ENCODE measurements at regions not wholly inside any gene's neighbourhood (a gene's known extent, or its start where the extent isn't known, plus 50 kb on each side); places are given as distances from the start of the nearest gene placed in this dataset.

DNA sequence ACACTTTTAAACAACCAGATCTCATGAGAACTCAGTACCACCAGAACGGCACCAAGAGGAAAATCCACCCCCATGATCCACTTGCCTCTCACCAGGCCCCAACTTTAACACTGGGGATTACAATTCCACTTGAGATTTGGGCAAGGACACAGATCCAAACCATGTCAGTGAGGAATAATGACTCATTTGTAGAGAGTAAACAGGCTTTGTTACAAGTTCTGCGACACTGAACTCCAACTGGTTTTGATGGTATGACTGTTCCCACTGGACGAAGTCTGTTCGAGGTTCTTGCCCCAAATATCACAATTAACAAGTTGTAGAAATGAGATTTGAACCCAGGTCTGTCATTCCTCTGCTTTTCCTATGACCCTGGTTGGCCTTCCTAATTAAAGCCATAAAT, 718.1 kb upstream of the ID2 start:
- TF ChIP-seq, protein P1, sequence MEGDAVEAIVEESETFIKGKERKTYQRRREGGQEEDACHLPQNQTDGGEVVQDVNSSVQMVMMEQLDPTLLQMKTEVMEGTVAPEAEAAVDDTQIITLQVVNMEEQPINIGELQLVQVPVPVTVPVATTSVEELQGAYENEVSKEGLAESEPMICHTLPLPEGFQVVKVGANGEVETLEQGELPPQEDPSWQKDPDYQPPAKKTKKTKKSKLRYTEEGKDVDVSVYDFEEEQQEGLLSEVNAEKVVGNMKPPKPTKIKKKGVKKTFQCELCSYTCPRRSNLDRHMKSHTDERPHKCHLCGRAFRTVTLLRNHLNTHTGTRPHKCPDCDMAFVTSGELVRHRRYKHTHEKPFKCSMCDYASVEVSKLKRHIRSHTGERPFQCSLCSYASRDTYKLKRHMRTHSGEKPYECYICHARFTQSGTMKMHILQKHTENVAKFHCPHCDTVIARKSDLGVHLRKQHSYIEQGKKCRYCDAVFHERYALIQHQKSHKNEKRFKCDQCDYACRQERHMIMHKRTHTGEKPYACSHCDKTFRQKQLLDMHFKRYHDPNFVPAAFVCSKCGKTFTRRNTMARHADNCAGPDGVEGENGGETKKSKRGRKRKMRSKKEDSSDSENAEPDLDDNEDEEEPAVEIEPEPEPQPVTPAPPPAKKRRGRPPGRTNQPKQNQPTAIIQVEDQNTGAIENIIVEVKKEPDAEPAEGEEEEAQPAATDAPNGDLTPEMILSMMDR (conservative IDR thresholded peaks at IDR 0.05; ENCODE audit: control insufficient read depth, insufficient read depth, low read depth, low read length): no peak
- no peak overlapping the region for H3K4me3 ChIP-seq (ENCODE audit: control insufficient read depth, low read depth, low read length)
- DNase-seq (ENCODE audit: low read depth): peak; percentile 7

DNA sequence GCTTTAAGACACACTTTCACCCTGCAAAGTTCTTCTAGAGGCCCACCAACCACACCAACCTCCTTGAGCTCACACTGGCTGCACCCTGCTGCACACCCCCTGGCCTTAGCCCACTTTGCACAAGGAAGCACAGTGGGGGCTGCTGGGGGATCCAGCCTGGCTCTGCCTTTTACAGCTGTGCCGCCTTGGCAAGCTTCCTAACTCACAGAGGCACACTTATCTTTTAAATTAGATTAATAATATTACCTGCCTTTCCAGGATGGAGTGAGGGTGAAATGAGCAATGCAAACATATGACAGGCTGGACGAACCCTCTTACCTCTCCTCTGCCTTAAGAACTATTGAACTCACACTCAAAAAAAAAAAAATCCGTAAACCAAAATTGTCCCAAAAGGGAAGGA, 715.8 kb upstream of the ID2 start:
- no peak overlapping the region for H3K4me3 ChIP-seq (ENCODE audit: control insufficient read depth, low read depth, low read length)
- no peak for DNase-seq (ENCODE audit: low read depth)
- TF ChIP-seq, protein P1 (conservative IDR thresholded peaks at IDR 0.05; ENCODE audit: control insufficient read depth, insufficient read depth, low read depth, low read length): no peak

DNA sequence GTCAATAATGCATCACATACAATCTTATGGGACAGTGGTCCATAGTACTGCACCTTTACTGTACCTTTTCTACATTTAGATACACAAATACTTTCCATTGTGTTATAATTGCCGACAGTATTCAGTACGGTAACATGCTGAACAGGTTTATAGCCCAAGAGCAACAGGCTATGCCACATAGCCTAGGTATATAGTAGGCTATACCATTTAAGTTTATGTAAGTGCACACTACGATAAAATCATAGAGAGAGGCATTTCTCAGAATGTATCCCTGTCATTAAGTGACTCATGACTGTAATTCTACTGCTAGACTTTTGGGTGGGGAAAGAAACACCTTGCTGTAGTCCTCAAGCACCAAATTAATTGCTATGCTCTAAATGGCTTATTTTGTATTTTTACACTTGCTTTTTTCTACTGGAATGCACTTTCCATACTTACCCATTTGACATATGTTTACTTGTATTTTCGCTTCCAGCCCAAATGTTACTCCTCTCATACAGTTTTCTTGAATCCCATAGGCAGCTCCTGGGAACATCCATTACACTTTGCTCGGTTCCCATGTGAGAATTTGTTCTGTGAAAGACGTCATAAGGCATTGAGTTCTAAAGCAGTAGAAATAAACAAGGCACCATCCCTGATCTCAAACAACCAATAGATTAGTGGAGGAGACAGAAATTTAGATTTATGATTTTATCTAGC, 714.0 kb upstream of the ID2 start:
- H3K4me3 ChIP-seq (ENCODE audit: control insufficient read depth, low read depth, low read length): no peak overlapping the region
- DNase-seq (ENCODE audit: low read depth): no peak
- TF ChIP-seq, protein P1 (conservative IDR thresholded peaks at IDR 0.05; ENCODE audit: control insufficient read depth, insufficient read depth, low read depth, low read length): no peak

DNA sequence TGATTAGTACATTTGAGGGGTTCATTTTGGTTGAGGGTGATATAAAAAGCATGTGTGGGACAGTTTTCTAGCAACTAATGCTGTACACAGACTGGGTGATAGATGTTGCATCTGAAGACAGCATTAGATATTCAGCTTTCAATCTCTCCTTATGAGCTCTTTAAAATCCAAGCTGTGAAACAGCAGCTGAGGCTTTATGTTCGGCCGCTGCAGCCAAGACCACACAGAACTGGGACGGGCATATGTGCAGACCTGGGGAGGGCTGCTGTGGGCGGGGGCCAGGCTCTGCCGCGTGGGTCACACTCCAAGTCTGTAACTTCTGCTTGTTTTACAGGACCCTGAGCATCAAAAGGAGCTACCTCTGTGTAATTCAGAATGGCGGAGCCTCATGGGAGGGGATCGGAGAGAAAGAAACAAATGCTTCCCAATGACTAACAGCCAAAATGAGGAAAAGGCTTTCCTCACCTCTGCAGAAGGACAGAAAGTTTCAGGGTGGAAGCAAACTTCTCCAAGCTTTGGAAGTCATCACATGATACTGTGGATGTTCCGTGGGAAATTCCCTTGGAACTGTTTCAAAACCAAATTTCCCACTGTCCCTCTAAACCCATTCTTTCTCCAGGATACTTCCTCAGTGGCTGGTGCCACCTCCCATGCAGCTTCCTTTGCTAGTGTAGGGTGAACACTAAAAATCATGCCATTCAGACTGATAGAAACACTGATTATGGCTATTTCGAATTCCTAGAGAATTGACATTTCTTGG, 711.9 kb upstream of the ID2 start:
- DNase-seq (ENCODE audit: low read depth): no peak
- H3K4me3 ChIP-seq (ENCODE audit: control insufficient read depth, low read depth, low read length): no peak overlapping the region
- TF ChIP-seq, protein P1 (conservative IDR thresholded peaks at IDR 0.05; ENCODE audit: control insufficient read depth, insufficient read depth, low read depth, low read length): no peak

DNA sequence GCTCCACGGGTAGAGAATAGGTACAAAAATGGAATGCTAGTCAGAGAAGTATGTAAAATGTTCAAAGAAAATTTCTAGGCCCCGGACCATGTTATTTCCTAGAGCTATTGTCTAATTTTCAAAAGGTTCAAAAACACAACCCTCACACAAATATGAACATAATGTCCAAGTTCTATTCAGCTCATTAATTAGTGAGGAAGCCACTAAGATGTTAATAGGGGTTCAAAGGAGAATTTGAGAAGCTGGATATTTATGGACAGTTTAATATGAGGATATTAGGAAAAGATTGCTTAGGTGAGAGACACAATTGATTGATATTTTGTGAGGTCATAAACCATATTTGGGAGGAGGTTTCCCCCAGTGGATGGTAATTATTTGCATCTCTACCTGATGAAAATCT, 710.6 kb upstream of the ID2 start:
- H3K4me3 ChIP-seq (ENCODE audit: control insufficient read depth, low read depth, low read length): no peak overlapping the region
- DNase-seq (ENCODE audit: low read depth): no peak
- TF ChIP-seq, protein P1 (conservative IDR thresholded peaks at IDR 0.05; ENCODE audit: control insufficient read depth, insufficient read depth, low read depth, low read length): no peak

DNA sequence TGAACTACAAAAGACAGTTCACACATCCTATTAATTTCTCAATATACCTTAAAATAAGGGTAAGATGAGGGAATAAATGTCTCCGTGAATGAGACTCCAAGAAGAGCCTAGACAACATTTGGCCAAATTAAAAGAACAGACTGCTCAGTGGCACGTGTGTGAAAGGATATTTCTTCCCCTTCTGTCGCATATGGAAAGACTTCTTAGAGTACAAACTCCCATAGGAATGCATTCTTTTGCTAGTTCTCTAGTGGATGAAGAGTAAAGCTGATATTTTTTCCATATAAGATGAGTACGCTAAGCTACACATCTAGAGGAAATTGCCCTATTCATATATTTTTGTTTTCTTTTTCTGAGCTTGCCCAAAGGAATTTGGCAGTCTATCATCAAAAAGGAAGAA, 710.0 kb upstream of the ID2 start:
- TF ChIP-seq, protein P1 (conservative IDR thresholded peaks at IDR 0.05; ENCODE audit: control insufficient read depth, insufficient read depth, low read depth, low read length): no peak
- H3K4me3 ChIP-seq (ENCODE audit: control insufficient read depth, low read depth, low read length): no peak overlapping the region
- DNase-seq (ENCODE audit: low read depth): no peak

Measured in fibroblast of mammary gland (primary cell).